ENCODE measurements at regions not wholly inside any gene's neighbourhood (a gene's known extent, or its start where the extent isn't known, plus 50 kb on each side); places are given as distances from the start of the nearest gene placed in this dataset.

- no peak for DNase-seq
- TF ChIP-seq CTCF (conservative IDR thresholded peaks at IDR 0.05), result no peak
- H3K27ac ChIP-seq (ENCODE audit: insufficient read length, low read depth, low read length), result no peak overlapping the region
These were observed 242.4 kb upstream of the MYOCD start for GRCh38 chr17:12423337-12423736.

More at GRCh38 chr17:12423337-12423736, 242.4 kb upstream of the MYOCD start:
- Histone ChIP-seq H3K9ac (ENCODE audit: extremely low read depth, insufficient read length, low read length) (no peak overlapping the region), H2AFZ (ENCODE audit: low read length) (no peak overlapping the region), H3K23ac (ENCODE audit: insufficient read length, low read depth, low read length) (no peak overlapping the region), H4K5ac (ENCODE audit: insufficient read length, low read depth, low read length) (no peak overlapping the region), H3K79me1 (ENCODE audit: insufficient read depth, low read depth, low read length, poor library complexity, severe bottlenecking) (no peaks in the 10 kb centered on the region), H3K4me2 (ENCODE audit: insufficient read depth, insufficient read length, low read length) (no peak overlapping the region), H3K23me2 (ENCODE audit: insufficient read length, low read depth, low read length, poor library complexity, severe bottlenecking) (no peaks in the 10 kb centered on the region), H2BK5ac (ENCODE audit: insufficient read length, low read length) (no peak overlapping the region), H3K56ac (ENCODE audit: insufficient read length, low read depth, low read length) (no peak overlapping the region), H3K9me3 (ENCODE audit: control insufficient read depth, low read depth, low read length) (no peaks in the 10 kb centered on the region), H3K4me1 (ENCODE audit: insufficient read depth, low read length) (no peaks in the 10 kb centered on the region), H2BK120ac (ENCODE audit: low read depth, low read length, poor library complexity, severe bottlenecking) (no peak overlapping the region), H2BK20ac (ENCODE audit: low read depth, low read length, poor library complexity, severe bottlenecking) (no peak overlapping the region), H2BK15ac (ENCODE audit: low read depth, low read length) (no peak overlapping the region), H2BK12ac (ENCODE audit: insufficient read length, low read depth, low read length) (no peak overlapping the region), H3K79me2 (ENCODE audit: insufficient read depth, low read length) (no peaks in the 10 kb centered on the region), H4K8ac (replicated peaks; ENCODE audit: insufficient read length, low read depth, low read length) (no peak overlapping the region), H4K20me1 (ENCODE audit: control insufficient read depth, insufficient read depth, insufficient read length) (no peaks in the 10 kb centered on the region), H4K91ac (ENCODE audit: insufficient read length, low read depth, low read length) (no peak overlapping the region), H3K27me3 (ENCODE audit: insufficient read depth, low read length) (no peaks in the 10 kb centered on the region), H3T11ph (ENCODE audit: low read length) (no peak overlapping the region), H3K18ac (ENCODE audit: insufficient read length, low read depth, low read length) (no peak overlapping the region), H3K4ac (ENCODE audit: low read depth, low read length) (no peak overlapping the region), H3K14ac (ENCODE audit: insufficient read depth, low read length) (no peak overlapping the region), H2AK5ac (ENCODE audit: insufficient read length, low read length) (no peak overlapping the region)
- H3K4me1 Mint-ChIP-seq, result no peaks in the 10 kb centered on the region
- H3K4me3 Mint-ChIP-seq, result no peak overlapping the region
- no CpG with 5 or more reads among the region's 7 CpGs for WGBS (ENCODE audit: extremely low coverage, insufficient read length, low lambda C conversion rate)
- peaks cover 2 to 6% of the 10 kb centered on the region in 2 experiments; a peak in 3 of 5 replicates for H3K9me3 Mint-ChIP-seq
- no peaks in the 10 kb centered on the region for H3K27me3 Mint-ChIP-seq (ENCODE audit: low read depth)
- H3K27ac Mint-ChIP-seq, result no peak overlapping the region; a peak in 1 of 7 replicates
- no peaks in the 10 kb centered on the region; a peak in 1 of 7 replicates for H3K36me3 Mint-ChIP-seq (ENCODE audit: insufficient read depth in 1 of 3, low read depth in 3 of 3)

All from H9 (cell line).